Epithelial cell of esophagus (primary cell): ENCODE measurements at regions not wholly inside any gene's neighbourhood (a gene's known extent, or its start where the extent isn't known, plus 50 kb on each side); places are given as distances from the start of the nearest gene placed in this dataset.
"Not testable (repeated sequence)": the region's sequence is repeated elsewhere in the genome, so short reads cannot be mapped to it uniquely, and the experiment has no call there.

ENCODE experiments used
- DNase-seq: peaks from one replicate; pipeline ENCODE4 v3.0.0; 2010; ENCODE audit warnings: low read depth
- H3K4me3 ChIP-seq: 2 replicates; pipeline ENCODE4 v1.5.1; 2011; ENCODE audit warnings: mild to moderate bottlenecking, low read length, control low read depth
- TF ChIP-seq, protein P1 (sequence below): IDR thresholded peaks from 2 replicates; pipeline ENCODE4 v1.5.1; 2011; ENCODE audit warnings: low read depth, mild to moderate bottlenecking, low read length, control low read depth, inconsistent platforms; ENCODE audit not compliant: insufficient read depth; ENCODE audit errors: missing control alignments

DNA sequence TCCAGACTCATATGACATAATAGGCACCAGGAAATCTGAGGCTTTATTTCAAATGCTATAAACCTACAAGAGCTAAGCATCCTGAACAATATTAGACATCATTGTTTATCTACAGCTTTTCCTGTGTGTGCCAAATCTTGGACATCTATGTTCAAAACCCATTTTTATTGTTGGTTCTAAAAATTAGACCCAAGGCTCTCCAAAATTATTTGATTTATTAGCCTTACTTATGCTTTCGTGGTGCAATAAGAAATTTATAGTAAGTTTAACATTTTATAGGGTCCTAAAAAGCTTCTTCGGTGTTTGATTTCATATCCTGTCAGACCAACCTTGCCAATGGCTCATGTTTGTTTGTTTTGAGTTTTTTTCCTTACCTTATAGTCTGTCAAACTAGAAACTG, 1014.5 kb upstream of the MANEA start:
- TF ChIP-seq, protein P1, sequence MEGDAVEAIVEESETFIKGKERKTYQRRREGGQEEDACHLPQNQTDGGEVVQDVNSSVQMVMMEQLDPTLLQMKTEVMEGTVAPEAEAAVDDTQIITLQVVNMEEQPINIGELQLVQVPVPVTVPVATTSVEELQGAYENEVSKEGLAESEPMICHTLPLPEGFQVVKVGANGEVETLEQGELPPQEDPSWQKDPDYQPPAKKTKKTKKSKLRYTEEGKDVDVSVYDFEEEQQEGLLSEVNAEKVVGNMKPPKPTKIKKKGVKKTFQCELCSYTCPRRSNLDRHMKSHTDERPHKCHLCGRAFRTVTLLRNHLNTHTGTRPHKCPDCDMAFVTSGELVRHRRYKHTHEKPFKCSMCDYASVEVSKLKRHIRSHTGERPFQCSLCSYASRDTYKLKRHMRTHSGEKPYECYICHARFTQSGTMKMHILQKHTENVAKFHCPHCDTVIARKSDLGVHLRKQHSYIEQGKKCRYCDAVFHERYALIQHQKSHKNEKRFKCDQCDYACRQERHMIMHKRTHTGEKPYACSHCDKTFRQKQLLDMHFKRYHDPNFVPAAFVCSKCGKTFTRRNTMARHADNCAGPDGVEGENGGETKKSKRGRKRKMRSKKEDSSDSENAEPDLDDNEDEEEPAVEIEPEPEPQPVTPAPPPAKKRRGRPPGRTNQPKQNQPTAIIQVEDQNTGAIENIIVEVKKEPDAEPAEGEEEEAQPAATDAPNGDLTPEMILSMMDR, result no peak
- H3K4me3 ChIP-seq, result no peak overlapping the region
- no peak for DNase-seq

DNA sequence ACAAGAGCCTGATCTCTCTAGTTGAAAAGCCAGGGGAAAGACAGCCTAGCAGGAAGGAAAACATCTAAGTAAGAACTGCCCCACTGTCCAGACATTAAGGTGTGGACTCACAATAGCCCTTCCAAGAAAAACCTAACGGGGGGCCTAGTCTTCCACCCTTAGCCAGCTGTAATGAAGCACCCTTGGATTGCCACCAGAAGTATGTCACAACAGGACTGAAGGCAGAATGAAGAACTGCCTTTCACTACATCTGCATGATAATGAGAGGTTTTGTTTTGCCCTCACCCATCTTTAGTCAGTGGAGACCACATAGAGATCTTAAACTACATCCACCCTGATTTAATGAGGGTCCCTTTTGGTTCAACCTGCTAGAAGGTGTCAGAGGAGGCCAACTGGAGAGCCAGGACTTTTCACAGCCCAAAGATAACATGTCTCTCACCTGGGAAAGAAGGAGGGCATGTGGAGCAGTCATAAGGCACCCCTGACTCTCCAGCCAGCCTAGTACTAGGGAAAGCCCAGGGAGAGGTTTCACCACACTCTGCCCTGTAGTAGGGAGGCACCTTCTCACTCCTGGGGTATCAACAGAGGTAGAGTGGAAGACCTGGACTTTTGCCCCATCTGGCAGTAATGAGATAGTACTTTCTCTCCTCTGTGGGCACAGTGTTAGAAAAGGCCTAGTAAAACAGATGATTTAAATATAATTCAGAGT, 1017.4 kb upstream of the MANEA start:
- H3K4me3 ChIP-seq, result no peak overlapping the region
- DNase-seq, result no peak
- TF ChIP-seq, protein P1, result no peak

DNA sequence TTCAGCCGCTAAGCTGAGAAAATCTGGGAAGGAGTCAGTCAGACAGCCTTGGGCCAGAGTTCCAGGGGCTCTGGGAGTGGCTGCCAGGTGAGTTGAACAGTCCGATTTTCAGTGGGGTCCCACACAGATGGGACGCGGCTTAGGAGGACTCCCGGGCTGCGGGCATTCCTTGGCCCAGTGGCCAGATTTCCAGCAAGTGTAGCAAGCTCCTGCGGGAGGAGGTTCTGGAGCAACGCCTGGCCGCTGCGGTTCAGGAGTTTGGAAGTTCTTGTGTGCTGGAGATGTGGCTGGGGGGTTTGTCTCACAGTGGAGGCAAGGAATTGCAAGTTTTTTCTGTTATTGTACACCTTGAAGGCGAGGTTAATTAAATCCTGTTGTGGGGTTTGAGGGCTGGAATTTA, 1020.1 kb upstream of the MANEA start:
- not testable (repeated sequence) for DNase-seq, H3K4me3 ChIP-seq

DNA sequence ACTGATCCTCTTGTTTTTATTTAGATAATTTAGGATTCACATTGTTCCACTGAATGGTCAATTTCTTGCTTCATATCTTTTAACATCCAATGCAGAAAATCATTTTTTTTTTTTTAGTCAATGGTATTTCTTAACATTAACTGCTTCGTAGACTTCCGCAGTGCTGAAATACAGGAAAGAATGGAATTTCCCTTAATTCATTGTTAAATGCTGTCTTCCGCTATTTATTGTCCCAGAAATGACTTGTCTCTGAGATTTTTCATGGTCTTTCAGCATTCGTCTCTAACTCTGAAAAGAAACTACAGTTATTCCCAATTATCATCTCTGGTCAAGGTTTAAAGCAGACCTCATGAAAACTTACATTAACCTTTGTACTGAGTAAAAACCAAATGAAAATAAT, 1029.1 kb upstream of the MANEA start:
- DNase-seq, result no peak
- H3K4me3 ChIP-seq, result no peak overlapping the region
- TF ChIP-seq, protein P1, result no peak

DNA sequence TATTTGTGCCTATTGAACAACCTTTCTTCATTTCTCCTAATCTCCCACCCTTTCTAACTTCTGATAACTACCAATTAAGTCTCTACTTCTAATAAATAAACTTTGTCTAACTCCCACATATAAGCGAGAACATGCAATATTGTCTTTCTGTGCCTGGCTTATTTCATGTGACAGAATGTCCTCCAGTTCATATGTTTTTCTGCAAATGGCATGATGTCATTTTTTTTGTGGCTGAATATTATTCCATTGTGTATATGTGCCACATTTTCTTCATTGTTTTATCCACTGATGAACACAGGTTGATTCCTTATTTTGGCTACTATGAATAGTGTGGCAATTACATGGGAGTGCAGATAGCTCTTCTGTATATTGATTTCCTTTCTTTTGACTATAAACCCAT, 1041.5 kb upstream of the MANEA start:
- H3K4me3 ChIP-seq, result no peak overlapping the region
- no peak for DNase-seq
- TF ChIP-seq, protein P1, result no peak

DNA sequence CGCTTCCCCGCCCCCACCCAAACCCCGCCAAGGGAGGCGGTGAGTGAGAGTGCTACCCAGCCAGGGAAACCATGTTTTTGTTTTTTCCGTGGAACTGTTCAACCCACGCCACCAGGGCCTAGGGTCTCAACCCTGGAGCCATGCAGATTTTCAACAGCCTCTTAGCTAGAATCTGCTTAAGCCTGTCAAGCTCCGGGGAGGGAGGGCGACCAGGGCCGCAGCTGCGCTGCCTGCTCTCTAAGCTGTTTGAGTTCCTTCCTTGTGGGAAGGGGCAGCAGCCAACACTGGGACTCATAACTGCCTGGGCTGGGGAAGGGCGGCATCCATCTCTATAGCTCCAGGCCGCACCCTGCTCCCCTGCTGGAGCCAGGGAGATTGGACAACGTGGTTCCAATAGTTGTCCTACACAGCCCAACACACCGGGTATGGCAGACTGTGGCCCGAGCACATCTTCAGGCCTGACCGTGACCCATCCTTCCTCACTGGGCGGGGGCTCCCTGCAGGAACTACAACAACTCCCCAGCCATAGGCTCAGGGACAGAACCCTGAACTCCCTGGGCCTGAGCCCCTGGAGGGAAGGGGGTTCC, 1065.7 kb upstream of the MANEA start:
- no peak overlapping the region for H3K4me3 ChIP-seq
- TF ChIP-seq, protein P1, result no peak
- DNase-seq, result no peak

DNA sequence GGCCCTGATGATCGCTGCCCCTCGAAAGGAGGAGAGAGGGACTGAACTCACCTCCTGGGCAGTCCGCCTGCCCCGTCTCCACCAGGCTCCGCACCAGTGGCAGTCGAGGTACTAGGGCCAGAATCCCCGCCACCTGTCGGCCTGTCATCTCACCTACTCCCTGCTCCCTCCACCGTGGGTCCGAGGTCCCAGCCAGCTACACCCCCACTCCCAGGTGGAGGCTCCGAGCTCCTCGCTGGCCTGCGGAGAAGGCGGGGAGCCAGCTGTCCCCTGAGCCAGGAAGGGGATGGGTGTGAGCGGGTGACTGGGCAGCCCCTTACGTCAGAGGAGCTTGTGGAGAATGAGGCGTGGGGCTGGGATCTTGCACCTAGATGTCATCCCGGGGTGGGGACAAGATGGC, 1066.5 kb upstream of the MANEA start:
- TF ChIP-seq, protein P1, result no peak
- no peak overlapping the region for H3K4me3 ChIP-seq
- no peak for DNase-seq
